ENCODE measurements at regions not wholly inside any gene's neighbourhood (a gene's known extent, or its start where the extent isn't known, plus 50 kb on each side); places are given as distances from the start of the nearest gene placed in this dataset.

DNA sequence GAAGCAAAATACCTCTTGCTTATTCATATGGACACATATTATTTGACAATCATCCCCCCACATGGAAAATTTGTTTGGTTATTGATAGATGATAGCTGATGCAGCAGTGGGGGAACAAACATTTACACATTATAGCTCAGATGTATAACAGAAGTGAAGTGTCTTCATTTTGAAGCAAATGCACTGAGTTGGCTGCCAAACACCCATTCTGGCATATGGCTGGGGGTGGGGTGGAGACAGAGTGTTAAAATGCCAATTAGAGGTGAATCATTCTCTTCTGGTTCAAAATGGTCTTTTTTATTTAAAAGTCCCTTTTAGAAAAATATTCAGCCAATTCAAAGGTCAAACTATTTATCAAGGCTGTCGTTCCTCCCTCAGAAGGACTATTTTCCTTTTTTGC lies 157.3 kb upstream of the TRPC6 start:
- no peak overlapping the region for H3K27ac ChIP-seq
- no peak overlapping the region for H3K4me3 ChIP-seq
- no peaks in the 10 kb centered on the region for H3K9me3 ChIP-seq
- no peak for DNase-seq
- H3K36me3 ChIP-seq (replicated peaks in 1 of 2; ENCODE audit: insufficient read depth in 1 of 2, low read depth in 2 of 2) = no peaks in the 10 kb centered on the region
- intact Hi-C loops (cut with DNase I) = no loop called here
- no peaks in the 10 kb centered on the region for H3K27me3 ChIP-seq
- TF ChIP-seq POLR2A (IDR thresholded peaks at IDR 0.05) = no peak
- TF ChIP-seq, protein P1, sequence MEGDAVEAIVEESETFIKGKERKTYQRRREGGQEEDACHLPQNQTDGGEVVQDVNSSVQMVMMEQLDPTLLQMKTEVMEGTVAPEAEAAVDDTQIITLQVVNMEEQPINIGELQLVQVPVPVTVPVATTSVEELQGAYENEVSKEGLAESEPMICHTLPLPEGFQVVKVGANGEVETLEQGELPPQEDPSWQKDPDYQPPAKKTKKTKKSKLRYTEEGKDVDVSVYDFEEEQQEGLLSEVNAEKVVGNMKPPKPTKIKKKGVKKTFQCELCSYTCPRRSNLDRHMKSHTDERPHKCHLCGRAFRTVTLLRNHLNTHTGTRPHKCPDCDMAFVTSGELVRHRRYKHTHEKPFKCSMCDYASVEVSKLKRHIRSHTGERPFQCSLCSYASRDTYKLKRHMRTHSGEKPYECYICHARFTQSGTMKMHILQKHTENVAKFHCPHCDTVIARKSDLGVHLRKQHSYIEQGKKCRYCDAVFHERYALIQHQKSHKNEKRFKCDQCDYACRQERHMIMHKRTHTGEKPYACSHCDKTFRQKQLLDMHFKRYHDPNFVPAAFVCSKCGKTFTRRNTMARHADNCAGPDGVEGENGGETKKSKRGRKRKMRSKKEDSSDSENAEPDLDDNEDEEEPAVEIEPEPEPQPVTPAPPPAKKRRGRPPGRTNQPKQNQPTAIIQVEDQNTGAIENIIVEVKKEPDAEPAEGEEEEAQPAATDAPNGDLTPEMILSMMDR (IDR thresholded peaks at IDR 0.05) = no peak
- no peak for ATAC-seq
- 26 to 27% methylated on average over 1 of the region's 1 CpG for WGBS, 2 donors
- no peaks in the 10 kb centered on the region for H3K4me1 ChIP-seq

DNA sequence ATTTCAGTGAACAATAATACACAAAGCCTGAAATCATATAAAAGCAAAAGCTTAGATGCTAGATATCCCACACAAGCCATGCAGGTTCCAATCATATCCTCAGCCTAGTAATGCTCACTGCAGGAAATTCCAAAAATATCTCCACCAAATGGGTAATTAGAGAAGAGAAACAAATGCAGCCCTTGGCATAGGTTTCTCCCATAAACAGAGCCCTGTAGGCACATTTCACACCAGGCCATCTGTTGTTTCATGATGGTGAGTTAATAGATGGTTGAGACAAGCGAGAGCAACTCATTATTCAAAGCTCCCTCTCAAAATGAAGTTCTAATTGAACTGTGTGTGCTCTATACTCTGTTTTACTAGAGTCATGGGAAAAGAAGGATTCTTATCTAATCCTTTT lies 154.6 kb upstream of the TRPC6 start:
- 45 to 57% methylated on average over 1 of the region's 1 CpG for WGBS, 2 donors

DNA sequence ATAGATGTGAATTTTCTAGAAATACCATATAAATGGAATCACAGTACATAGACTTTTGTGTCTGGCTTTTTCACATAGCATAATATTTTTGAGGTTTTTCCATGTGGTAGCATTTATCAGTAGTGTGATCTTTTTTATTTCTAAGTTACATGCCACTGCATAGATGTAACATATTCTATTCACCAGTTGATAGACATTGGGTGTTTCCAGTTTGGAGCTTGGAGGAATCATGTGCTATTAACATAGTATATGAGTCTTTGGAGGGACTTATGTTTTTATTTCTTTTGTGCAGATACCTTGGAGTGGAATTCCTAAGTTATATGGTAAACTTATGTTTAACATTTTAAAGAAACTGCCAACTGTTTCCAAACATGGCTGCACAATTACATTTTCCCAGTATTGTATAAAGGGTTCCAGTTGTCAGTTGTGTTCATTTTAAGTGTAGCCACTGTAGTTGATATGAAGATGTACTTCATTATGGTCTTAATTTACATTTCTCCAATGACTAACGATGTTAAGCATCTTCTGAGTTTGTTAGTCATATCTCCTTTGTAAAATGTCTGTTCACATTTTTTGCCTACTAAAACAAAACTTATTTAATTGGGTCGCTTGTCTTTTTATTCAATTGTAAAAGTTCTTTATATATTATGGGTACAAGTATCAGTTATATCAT lies 145.7 kb upstream of the TRPC6 start:
- H3K9me3 ChIP-seq = no peaks in the 10 kb centered on the region
- TF ChIP-seq, protein P1 (IDR thresholded peaks at IDR 0.05) = no peak
- no peak for TF ChIP-seq POLR2A (IDR thresholded peaks at IDR 0.05)
- no peak overlapping the region for H3K4me3 ChIP-seq
- H3K27ac ChIP-seq = no peak overlapping the region
- intact Hi-C loops (cut with DNase I) = no loop called here
- no peaks in the 10 kb centered on the region for H3K4me1 ChIP-seq
- ATAC-seq (no peak), DNase-seq (no peak)
- 50 to 61% methylated on average over 2 of the region's 2 CpGs for WGBS, 2 donors
- no peaks in the 10 kb centered on the region for H3K36me3 ChIP-seq (replicated peaks in 1 of 2; ENCODE audit: insufficient read depth in 1 of 2, low read depth in 2 of 2)
- no peaks in the 10 kb centered on the region for H3K27me3 ChIP-seq

More for the DNA sequence above, 154.6 kb upstream of the TRPC6 start:
- H3K27me3 ChIP-seq = no peaks in the 10 kb centered on the region
- no peaks in the 10 kb centered on the region for H3K4me1 ChIP-seq
- intact Hi-C loops (cut with DNase I) = no loop called here
- H3K9me3 ChIP-seq = no peaks in the 10 kb centered on the region
- ATAC-seq (no peak), DNase-seq (no peak)
- H3K36me3 ChIP-seq (replicated peaks in 1 of 2; ENCODE audit: insufficient read depth in 1 of 2, low read depth in 2 of 2) = no peaks in the 10 kb centered on the region
- TF ChIP-seq POLR2A (IDR thresholded peaks at IDR 0.05) = no peak
- TF ChIP-seq, protein P1 (IDR thresholded peaks at IDR 0.05) = no peak
- no peak overlapping the region for H3K4me3 ChIP-seq
- no peak overlapping the region for H3K27ac ChIP-seq

DNA sequence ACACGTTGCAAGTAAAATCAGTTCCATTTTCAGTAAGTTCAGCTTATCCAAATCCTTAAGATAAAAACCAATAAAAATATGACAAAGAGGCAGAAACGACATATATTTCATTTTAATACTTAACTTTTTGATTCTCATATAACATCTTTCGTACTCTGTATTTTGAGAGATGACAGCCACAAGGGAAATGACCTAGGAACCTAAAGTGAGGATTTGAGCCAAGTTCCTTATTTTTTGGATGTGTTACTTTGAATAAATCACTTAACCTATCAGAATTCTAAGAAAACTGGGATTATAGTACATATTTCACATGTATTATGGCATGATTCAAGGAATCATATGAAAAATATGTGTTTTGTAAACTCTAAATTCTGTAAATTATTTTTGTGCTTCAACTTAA lies 143.6 kb upstream of the TRPC6 start:
- Histone ChIP-seq H3K4me1 (no peaks in the 10 kb centered on the region), H3K9me3 (no peaks in the 10 kb centered on the region), H3K27me3 (no peaks in the 10 kb centered on the region), H3K27ac (no peak overlapping the region), H3K4me3 (no peak overlapping the region), H3K36me3 (replicated peaks in 1 of 2; ENCODE audit: insufficient read depth in 1 of 2, low read depth in 2 of 2) (no peaks in the 10 kb centered on the region)
- no peak for TF ChIP-seq POLR2A (IDR thresholded peaks at IDR 0.05)
- TF ChIP-seq, protein P1 (IDR thresholded peaks at IDR 0.05) = no peak
- 35 to 42% methylated on average over 3 of the region's 3 CpGs for WGBS, 2 donors
- DNase-seq = no peak
- intact Hi-C loops (cut with DNase I) = no loop called here
- no peak for ATAC-seq

DNA sequence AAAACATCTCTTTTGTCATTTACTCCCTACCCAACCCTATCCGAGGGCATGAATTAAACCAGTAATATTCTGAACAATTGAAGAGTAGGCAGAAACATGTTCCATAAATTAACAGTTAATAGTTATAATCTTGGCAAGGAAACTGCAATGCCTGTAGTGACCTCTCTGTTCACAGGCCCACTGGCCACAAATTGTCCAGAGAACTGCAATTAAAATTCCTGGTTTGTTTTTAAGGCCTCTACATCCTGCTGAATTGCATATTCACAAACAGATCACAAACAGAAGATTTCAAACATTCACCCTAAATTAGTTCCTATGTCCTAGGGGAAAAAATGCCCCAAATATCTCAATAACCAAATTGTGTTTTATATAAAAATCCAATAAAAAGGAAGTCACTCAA lies 143.2 kb upstream of the TRPC6 start:
- H3K4me3 ChIP-seq = no peak overlapping the region
- intact Hi-C loops (cut with DNase I) = no loop called here

More for the DNA sequence above, 143.2 kb upstream of the TRPC6 start:
- TF ChIP-seq, protein P1 (IDR thresholded peaks at IDR 0.05) = no peak
- no peak for TF ChIP-seq POLR2A (IDR thresholded peaks at IDR 0.05)
- H3K27me3 ChIP-seq = no peaks in the 10 kb centered on the region
- WGBS, 2 donors = 3 to 11% methylated on average over 1 of the region's 1 CpG
- H3K4me1 ChIP-seq = no peaks in the 10 kb centered on the region
- H3K36me3 ChIP-seq (replicated peaks in 1 of 2; ENCODE audit: insufficient read depth in 1 of 2, low read depth in 2 of 2) = no peaks in the 10 kb centered on the region
- ATAC-seq = no peak
- H3K9me3 ChIP-seq = no peaks in the 10 kb centered on the region
- no peak overlapping the region for H3K27ac ChIP-seq
- no peak for DNase-seq

Data from body of pancreas (tissue), 4 donors.